ENCODE measurements at regions not wholly inside any gene's neighbourhood (a gene's known extent, or its start where the extent isn't known, plus 50 kb on each side); places are given as distances from the start of the nearest gene placed in this dataset.

GRCh38 chr14:101457936-101458740 is 103.2 kb upstream of the DIO3 start:
- TF ChIP-seq POLR2A (IDR thresholded peaks at IDR 0.05; ENCODE audit: borderline replicate concordance, extremely low read depth, insufficient read depth, insufficient read length), result no peak
- TF ChIP-seq, protein P1, sequence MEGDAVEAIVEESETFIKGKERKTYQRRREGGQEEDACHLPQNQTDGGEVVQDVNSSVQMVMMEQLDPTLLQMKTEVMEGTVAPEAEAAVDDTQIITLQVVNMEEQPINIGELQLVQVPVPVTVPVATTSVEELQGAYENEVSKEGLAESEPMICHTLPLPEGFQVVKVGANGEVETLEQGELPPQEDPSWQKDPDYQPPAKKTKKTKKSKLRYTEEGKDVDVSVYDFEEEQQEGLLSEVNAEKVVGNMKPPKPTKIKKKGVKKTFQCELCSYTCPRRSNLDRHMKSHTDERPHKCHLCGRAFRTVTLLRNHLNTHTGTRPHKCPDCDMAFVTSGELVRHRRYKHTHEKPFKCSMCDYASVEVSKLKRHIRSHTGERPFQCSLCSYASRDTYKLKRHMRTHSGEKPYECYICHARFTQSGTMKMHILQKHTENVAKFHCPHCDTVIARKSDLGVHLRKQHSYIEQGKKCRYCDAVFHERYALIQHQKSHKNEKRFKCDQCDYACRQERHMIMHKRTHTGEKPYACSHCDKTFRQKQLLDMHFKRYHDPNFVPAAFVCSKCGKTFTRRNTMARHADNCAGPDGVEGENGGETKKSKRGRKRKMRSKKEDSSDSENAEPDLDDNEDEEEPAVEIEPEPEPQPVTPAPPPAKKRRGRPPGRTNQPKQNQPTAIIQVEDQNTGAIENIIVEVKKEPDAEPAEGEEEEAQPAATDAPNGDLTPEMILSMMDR (IDR thresholded peaks at IDR 0.05 in 2 of 3, conservative IDR thresholded peaks at IDR 0.05 in 1 of 3; ENCODE audit: borderline replicate concordance in 1 of 3, insufficient read depth in 1 of 3, low read depth in 2 of 3, low read length in 2 of 3), result no peak
- TF ChIP-seq RAD21 (IDR thresholded peaks at IDR 0.05; ENCODE audit: low read depth), result no peak
- no peak for TF ChIP-seq YY1 (IDR thresholded peaks at IDR 0.05; ENCODE audit: extremely low read depth, insufficient replicate concordance, low read depth, low read length)
- TF ChIP-seq ZBTB33 (IDR thresholded peaks at IDR 0.05; ENCODE audit: extremely low read depth, insufficient replicate concordance, low read length), result no peak
- TF ChIP-seq CEBPB (IDR thresholded peaks at IDR 0.05; ENCODE audit: low read depth), result no peak
- no peak for TF ChIP-seq SP1 (IDR thresholded peaks at IDR 0.05; ENCODE audit: low read depth)
